Lower lobe of right lung (tissue), 2 donors: ENCODE measurements at regions not wholly inside any gene's neighbourhood (a gene's known extent, or its start where the extent isn't known, plus 50 kb on each side); places are given as distances from the start of the nearest gene placed in this dataset.

Experiments used
- ATAC-seq, 2 donors: fragments of 200-7000 bp; cut with Tn5 transposase; one replicate each; pipeline ENCODE4 v1.9.1; 2020 to 2022; ENCODE audit warnings: mild to moderate bottlenecking in 2 of 2, moderate library complexity in 2 of 2
- DNase-seq: peaks from one replicate; pipeline ENCODE4 v3.0.0-alpha.2; 2020
- H3K27ac ChIP-seq: fragments of 200-600 bp; one replicate; pipeline ENCODE4 v1.8.0; 2022
- H3K27me3 ChIP-seq: fragments of 200-600 bp; one replicate; pipeline ENCODE4 v1.8.0; 2022; ENCODE audit warnings: low read depth
- H3K36me3 ChIP-seq: fragments of 200-600 bp; one replicate; pipeline ENCODE4 v1.8.0; 2022; ENCODE audit warnings: mild to moderate bottlenecking
- H3K4me1 ChIP-seq: fragments of 200-600 bp; one replicate; pipeline ENCODE4 v1.8.0; 2022
- H3K4me3 ChIP-seq: fragments of 200-600 bp; one replicate; pipeline ENCODE4 v1.8.0; 2022; ENCODE audit warnings: mild to moderate bottlenecking
- H3K9me3 ChIP-seq: fragments of 200-600 bp; one replicate; pipeline ENCODE4 v1.8.0; 2022
- CTCF ChIP-seq: fragments of 200-600 bp; IDR thresholded peaks from one replicate; pipeline ENCODE4 v1.8.0; 2022; ENCODE audit warnings: antibody characterized with exemption, mild to moderate bottlenecking
- intact Hi-C: fragments of 100-400 bp; cut with DNase I; formaldehyde crosslinking; loops from one replicate; pipeline ENCODE4 v1.11.0; 2022
- donor health status: DM: no; HTN: yes; CAD: no; lungs with severe emphysema.

GRCh38 chr6:81656231-81656630, 96.2 kb downstream of the TENT5A start:
- intact Hi-C loops, result no loop called here
- Histone ChIP-seq H3K27ac (no peak overlapping the region), H3K36me3 (no peaks in the 10 kb centered on the region)

GRCh38 chr6:81655696-81656095, 96.8 kb downstream of the TENT5A start:
- no peak for DNase-seq

More at GRCh38 chr6:81656231-81656630, 96.2 kb downstream of the TENT5A start:
- no peak for TF ChIP-seq CTCF
- Histone ChIP-seq H3K9me3 (no peaks in the 10 kb centered on the region), H3K4me3 (no peak overlapping the region), H3K4me1 (no peaks in the 10 kb centered on the region), H3K27me3 (no peaks in the 10 kb centered on the region)
- DNase-seq (no peak), ATAC-seq (no peak)

GRCh38 chr6:81648502-81648901, 104.0 kb downstream of the TENT5A start:
- Histone ChIP-seq H3K27me3 (no peaks in the 10 kb centered on the region), H3K4me3 (no peak overlapping the region), H3K36me3 (no peaks in the 10 kb centered on the region), H3K27ac (no peak overlapping the region), H3K9me3 (no peaks in the 10 kb centered on the region), H3K4me1 (no peaks in the 10 kb centered on the region)
- intact Hi-C loops, result no loop called here
- DNase-seq, result no peak
- TF ChIP-seq CTCF, result no peak
- ATAC-seq, result no peak

More at GRCh38 chr6:81655696-81656095, 96.8 kb downstream of the TENT5A start:
- Histone ChIP-seq H3K27me3 (no peaks in the 10 kb centered on the region), H3K4me3 (no peak overlapping the region), H3K9me3 (no peaks in the 10 kb centered on the region), H3K4me1 (no peaks in the 10 kb centered on the region), H3K27ac (no peak overlapping the region), H3K36me3 (no peaks in the 10 kb centered on the region)
- intact Hi-C loops, result no loop called here
- ATAC-seq, result no peak
- no peak for TF ChIP-seq CTCF

- no peak for ATAC-seq
- Histone ChIP-seq H3K4me1 (no peaks in the 10 kb centered on the region), H3K27me3 (no peaks in the 10 kb centered on the region), H3K27ac (no peak overlapping the region), H3K36me3 (no peaks in the 10 kb centered on the region), H3K4me3 (no peak overlapping the region), H3K9me3 (no peaks in the 10 kb centered on the region)
- intact Hi-C loops, result no loop called here
- DNase-seq, result no peak
- TF ChIP-seq CTCF, result no peak
Observed at GRCh38 chr6:81643156-81643555, 109.3 kb downstream of the TENT5A start.

- H3K27ac ChIP-seq, result no peak overlapping the region
- H3K36me3 ChIP-seq, result no peaks in the 10 kb centered on the region
- ATAC-seq (no peak), DNase-seq (no peak)
- no peaks in the 10 kb centered on the region for H3K9me3 ChIP-seq
- no peaks in the 10 kb centered on the region for H3K27me3 ChIP-seq
- TF ChIP-seq CTCF, result no peak
- H3K4me3 ChIP-seq, result no peak overlapping the region
- H3K4me1 ChIP-seq, result no peaks in the 10 kb centered on the region
- intact Hi-C loops, result no loop called here
Observed at GRCh38 chr6:81640891-81641290, 111.6 kb downstream of the TENT5A start.

GRCh38 chr6:81640126-81640525, 112.4 kb downstream of the TENT5A start:
- ATAC-seq (no peak), DNase-seq (no peak)
- Histone ChIP-seq H3K36me3 (no peaks in the 10 kb centered on the region), H3K27ac (no peak overlapping the region), H3K4me3 (no peak overlapping the region), H3K27me3 (no peaks in the 10 kb centered on the region), H3K4me1 (no peaks in the 10 kb centered on the region), H3K9me3 (no peaks in the 10 kb centered on the region)
- no peak for TF ChIP-seq CTCF
- intact Hi-C loops, result no loop called here
